H9 (cell line): ENCODE measurements at regions not wholly inside any gene's neighbourhood (a gene's known extent, or its start where the extent isn't known, plus 50 kb on each side); places are given as distances from the start of the nearest gene placed in this dataset.

Experiments
- DNase-seq: peaks from one replicate; pipeline ENCODE4 v3.0.0-alpha.2; 2017
- H2AFZ ChIP-seq: one replicate; pipeline ENCODE4 v1.6.1; 2013; ENCODE audit warnings: mild to moderate bottlenecking, low read length, control low read depth, moderate library complexity
- H2AK5ac ChIP-seq: 2 replicates; pipeline ENCODE4 v1.6.1; 2013; ENCODE audit warnings: low read length, control low read depth, mixed read lengths; ENCODE audit not compliant: insufficient read length
- H2BK120ac ChIP-seq: one replicate; pipeline ENCODE4 v1.6.1; 2013; ENCODE audit warnings: low read depth, mild to moderate bottlenecking, low read length, control low read depth, inconsistent platforms; ENCODE audit not compliant: poor library complexity, severe bottlenecking
- H2BK12ac ChIP-seq: 2 replicates; pipeline ENCODE4 v1.6.1; 2013; ENCODE audit warnings: low read length, control low read depth, mixed read lengths, low read depth; ENCODE audit not compliant: insufficient read length
- H2BK15ac ChIP-seq: 2 replicates; pipeline ENCODE4 v1.6.1; 2013; ENCODE audit warnings: low read depth, low read length, control low read depth
- H2BK20ac ChIP-seq: one replicate; pipeline ENCODE4 v1.6.1; 2013; ENCODE audit warnings: low read depth, mild to moderate bottlenecking, low read length, control low read depth, inconsistent platforms; ENCODE audit not compliant: poor library complexity, severe bottlenecking
- H2BK5ac ChIP-seq: 2 replicates; pipeline ENCODE4 v1.6.1; 2013; ENCODE audit warnings: low read length, control low read depth, mixed read lengths; ENCODE audit not compliant: insufficient read length
- H3K14ac ChIP-seq: 2 replicates; pipeline ENCODE4 v1.6.1; 2013; ENCODE audit warnings: low read length, control low read depth; ENCODE audit not compliant: insufficient read depth
- H3K18ac ChIP-seq: 2 replicates; pipeline ENCODE4 v1.6.1; 2013; ENCODE audit warnings: low read depth, mild to moderate bottlenecking, mixed read lengths, low read length, control low read depth; ENCODE audit not compliant: insufficient read length
- H3K23ac ChIP-seq: 2 replicates; pipeline ENCODE4 v1.6.1; 2013; ENCODE audit warnings: low read length, control low read depth, mixed read lengths, low read depth; ENCODE audit not compliant: insufficient read length
- H3K23me2 ChIP-seq: 2 replicates; pipeline ENCODE4 v1.6.1; 2013; ENCODE audit warnings: low read depth, mild to moderate bottlenecking, mixed read lengths, low read length, control low read depth; ENCODE audit not compliant: insufficient read length, poor library complexity, severe bottlenecking
- H3K27ac ChIP-seq: 2 replicates; pipeline ENCODE4 v1.5.1; 2013; ENCODE audit warnings: low read length, control low read depth, mixed read lengths, low read depth; ENCODE audit not compliant: insufficient read length
- H3K27me3 ChIP-seq: 2 replicates; pipeline ENCODE4 v1.6.1; 2013; ENCODE audit warnings: low read length, control low read depth, inconsistent platforms; ENCODE audit not compliant: insufficient read depth
- H3K4ac ChIP-seq: 2 replicates; pipeline ENCODE4 v1.6.1; 2013; ENCODE audit warnings: low read depth, mild to moderate bottlenecking, control low read depth, inconsistent platforms, low read length, moderate library complexity
- H3K4me1 ChIP-seq: 2 replicates; pipeline ENCODE4 v1.6.1; 2013; ENCODE audit warnings: low read length, control low read depth, inconsistent platforms; ENCODE audit not compliant: insufficient read depth
- H3K4me2 ChIP-seq: 2 replicates; pipeline ENCODE4 v1.6.1; 2013; ENCODE audit warnings: low read length, control low read depth, mixed read lengths; ENCODE audit not compliant: insufficient read length, insufficient read depth
- H3K56ac ChIP-seq: 2 replicates; pipeline ENCODE4 v1.6.1; 2013; ENCODE audit warnings: low read depth, mild to moderate bottlenecking, mixed read lengths, low read length, control low read depth; ENCODE audit not compliant: insufficient read length
- H3K79me1 ChIP-seq: 2 replicates; pipeline ENCODE4 v1.6.1; 2013; ENCODE audit warnings: low read depth, mild to moderate bottlenecking, moderate library complexity, low read length, control low read depth, inconsistent platforms; ENCODE audit not compliant: insufficient read depth, poor library complexity, severe bottlenecking
- H3K79me2 ChIP-seq: 2 replicates; pipeline ENCODE4 v1.6.1; 2013; ENCODE audit warnings: low read length, control low read depth, inconsistent platforms; ENCODE audit not compliant: insufficient read depth
- H3K9ac ChIP-seq: 2 replicates; pipeline ENCODE4 v1.6.1; 2013; ENCODE audit warnings: low read length, control low read depth, mixed read lengths; ENCODE audit not compliant: insufficient read length; ENCODE audit errors: extremely low read depth
- H3K9me3 ChIP-seq: one replicate; pipeline ENCODE4 v1.6.1; 2013; ENCODE audit warnings: low read depth, low read length, inconsistent platforms; ENCODE audit not compliant: control insufficient read depth
- H3T11ph ChIP-seq: one replicate; pipeline ENCODE4 v1.6.1; 2013; ENCODE audit warnings: mild to moderate bottlenecking, low read length, control low read depth, inconsistent platforms
- H4K20me1 ChIP-seq: one replicate; pipeline ENCODE4 v1.6.1; 2013; ENCODE audit not compliant: control insufficient read depth, insufficient read length, insufficient read depth
- H4K5ac ChIP-seq: 2 replicates; pipeline ENCODE4 v1.6.1; 2013; ENCODE audit warnings: low read depth, mild to moderate bottlenecking, mixed read lengths, low read length, control low read depth; ENCODE audit not compliant: insufficient read length
- H4K8ac ChIP-seq: replicated peaks from 2 replicates; pipeline ENCODE4 v1.6.1; 2013; ENCODE audit warnings: low read length, control low read depth, mixed read lengths, low read depth; ENCODE audit not compliant: insufficient read length
- H4K91ac ChIP-seq: 2 replicates; pipeline ENCODE4 v1.6.1; 2013; ENCODE audit warnings: low read depth, mild to moderate bottlenecking, moderate library complexity, mixed read lengths, low read length, control low read depth; ENCODE audit not compliant: insufficient read length
- H3K27ac Mint-ChIP-seq, 3 experiments: 2 replicates in 2 of 3; 3 replicates in 1 of 3; pipeline ENCODE4 v1.8.0; 2020 to 2021; ENCODE audit warnings: mixed read lengths in 3 of 3, mild to moderate bottlenecking in 1 of 3, moderate library complexity in 1 of 3
- H3K27me3 Mint-ChIP-seq: 2 replicates; pipeline ENCODE4 v1.8.0; 2021; ENCODE audit warnings: low read depth, mild to moderate bottlenecking, moderate library complexity, mixed read lengths
- H3K36me3 Mint-ChIP-seq, 3 experiments: 2 replicates in 2 of 3; 3 replicates in 1 of 3; pipeline ENCODE4 v1.8.0; 2020 to 2021; ENCODE audit warnings: low read depth in 3 of 3, mixed read lengths in 3 of 3; ENCODE audit not compliant: insufficient read depth in 1 of 3
- H3K4me1 Mint-ChIP-seq, 2 experiments: 2 replicates each; pipeline ENCODE4 v1.8.0; 2020; ENCODE audit warnings: mixed read lengths in 2 of 2
- H3K4me3 Mint-ChIP-seq, 2 experiments: 2 replicates in 1 of 2; 3 replicates in 1 of 2; pipeline ENCODE4 v1.8.0; 2020 to 2021; ENCODE audit warnings: mild to moderate bottlenecking in 2 of 2, mixed read lengths in 2 of 2, moderate library complexity in 1 of 2
- H3K9me3 Mint-ChIP-seq, 2 experiments: 2 replicates in 1 of 2; 3 replicates in 1 of 2; pipeline ENCODE4 v1.8.0; 2020; ENCODE audit warnings: mild to moderate bottlenecking in 2 of 2, mixed read lengths in 2 of 2, moderate library complexity in 1 of 2
- WGBS: extraction: QIAGEN DNeasy Blood & Tissue Kit; methylation state at CpG from one replicate; pipeline ENCODE4 v1.1.7; 2013; ENCODE audit warnings: missing lambda C conversion rate, low lambda C conversion rate, mixed read lengths; ENCODE audit not compliant: insufficient read length; ENCODE audit errors: extremely low coverage; 5-methylcytosine and 5-hydroxymethylcytosine counted together
- TF ChIP-seq, protein P1 (sequence below): fragments of 200-600 bp; sonication (generic); conservative IDR thresholded peaks from 3 replicates; pipeline ENCODE4 v1.8.0; 2021; ENCODE audit warnings: antibody characterized with exemption, mild to moderate bottlenecking

DNA sequence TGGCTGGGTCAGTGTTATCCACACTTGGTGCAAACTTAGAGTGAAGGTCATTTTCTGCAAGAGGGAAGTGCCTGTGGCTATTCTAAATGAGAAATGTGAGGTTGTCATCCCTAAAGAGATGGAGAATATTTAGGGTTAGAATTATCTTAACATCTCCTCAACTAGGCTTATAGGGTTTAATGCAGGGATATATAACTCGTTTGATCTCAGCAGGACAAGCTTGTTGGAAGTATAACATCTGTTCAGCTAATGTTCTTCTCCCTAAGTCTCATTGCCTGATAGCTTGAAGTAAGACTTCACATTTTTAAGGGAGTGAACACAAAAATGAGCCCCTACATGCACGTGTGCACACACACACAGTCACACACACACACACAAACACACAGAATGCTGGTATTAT, 75.9 kb upstream of the NRXN1 start:
- H3K4ac ChIP-seq: no peak overlapping the region
- no peak overlapping the region for H3T11ph ChIP-seq
- Mint-ChIP-seq H3K27ac (no peak overlapping the region), H3K9me3 (no peaks in the 10 kb centered on the region; a peak in 1 of 5 replicates), H3K4me3 (no peak overlapping the region), H3K36me3 (no peaks in the 10 kb centered on the region), H3K27me3 (no peaks in the 10 kb centered on the region), H3K4me1 (peaks cover 45 to 48% of the 10 kb centered on the region in 2 experiments)
- no peak overlapping the region for H2AFZ ChIP-seq
- no peaks in the 10 kb centered on the region for H3K79me2 ChIP-seq
- H3K56ac ChIP-seq: no peak overlapping the region
- no peak overlapping the region for H2BK12ac ChIP-seq
- no peaks in the 10 kb centered on the region for H3K23me2 ChIP-seq
- H2BK120ac ChIP-seq: no peak overlapping the region
- no peaks in the 10 kb centered on the region for H3K9me3 ChIP-seq
- H3K4me1 ChIP-seq: peaks cover 6% of the 10 kb centered on the region; the same call in 1 of the 2 replicates
- no CpG with 5 or more reads among the region's 2 CpGs for WGBS
- TF ChIP-seq, protein P1, sequence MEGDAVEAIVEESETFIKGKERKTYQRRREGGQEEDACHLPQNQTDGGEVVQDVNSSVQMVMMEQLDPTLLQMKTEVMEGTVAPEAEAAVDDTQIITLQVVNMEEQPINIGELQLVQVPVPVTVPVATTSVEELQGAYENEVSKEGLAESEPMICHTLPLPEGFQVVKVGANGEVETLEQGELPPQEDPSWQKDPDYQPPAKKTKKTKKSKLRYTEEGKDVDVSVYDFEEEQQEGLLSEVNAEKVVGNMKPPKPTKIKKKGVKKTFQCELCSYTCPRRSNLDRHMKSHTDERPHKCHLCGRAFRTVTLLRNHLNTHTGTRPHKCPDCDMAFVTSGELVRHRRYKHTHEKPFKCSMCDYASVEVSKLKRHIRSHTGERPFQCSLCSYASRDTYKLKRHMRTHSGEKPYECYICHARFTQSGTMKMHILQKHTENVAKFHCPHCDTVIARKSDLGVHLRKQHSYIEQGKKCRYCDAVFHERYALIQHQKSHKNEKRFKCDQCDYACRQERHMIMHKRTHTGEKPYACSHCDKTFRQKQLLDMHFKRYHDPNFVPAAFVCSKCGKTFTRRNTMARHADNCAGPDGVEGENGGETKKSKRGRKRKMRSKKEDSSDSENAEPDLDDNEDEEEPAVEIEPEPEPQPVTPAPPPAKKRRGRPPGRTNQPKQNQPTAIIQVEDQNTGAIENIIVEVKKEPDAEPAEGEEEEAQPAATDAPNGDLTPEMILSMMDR: no peak
- H3K18ac ChIP-seq: no peak overlapping the region
- no peaks in the 10 kb centered on the region for H3K79me1 ChIP-seq
- H3K23ac ChIP-seq: no peak overlapping the region
- no peak overlapping the region for H2BK5ac ChIP-seq
- H4K20me1 ChIP-seq: peaks cover 1% of the 10 kb centered on the region
- no peak overlapping the region for H4K5ac ChIP-seq
- H2BK20ac ChIP-seq: no peak overlapping the region
- H3K14ac ChIP-seq: no peak overlapping the region
- no peak overlapping the region for H3K9ac ChIP-seq
- no peak overlapping the region for H3K4me2 ChIP-seq
- no peak overlapping the region for H2AK5ac ChIP-seq
- H4K8ac ChIP-seq: no peak overlapping the region
- H3K27me3 ChIP-seq: no peaks in the 10 kb centered on the region
- H3K27ac ChIP-seq: no peak overlapping the region
- no peak for DNase-seq
- no peak overlapping the region for H4K91ac ChIP-seq
- H2BK15ac ChIP-seq: no peak overlapping the region
